GM18858 (cell line): ENCODE measurements at regions not wholly inside any gene's neighbourhood (a gene's known extent, or its start where the extent isn't known, plus 50 kb on each side); places are given as distances from the start of the nearest gene placed in this dataset.
"Not testable (repeated sequence)": the region's sequence is repeated elsewhere in the genome, so short reads cannot be mapped to it uniquely, and the experiment has no call there.

ENCODE experiments used
- ATAC-seq: cut with Tn5 transposase; IDR thresholded peaks from one replicate; pipeline ENCODE4 v1.9.1; 2021; ENCODE audit not compliant: unreplicated experiment

DNA sequence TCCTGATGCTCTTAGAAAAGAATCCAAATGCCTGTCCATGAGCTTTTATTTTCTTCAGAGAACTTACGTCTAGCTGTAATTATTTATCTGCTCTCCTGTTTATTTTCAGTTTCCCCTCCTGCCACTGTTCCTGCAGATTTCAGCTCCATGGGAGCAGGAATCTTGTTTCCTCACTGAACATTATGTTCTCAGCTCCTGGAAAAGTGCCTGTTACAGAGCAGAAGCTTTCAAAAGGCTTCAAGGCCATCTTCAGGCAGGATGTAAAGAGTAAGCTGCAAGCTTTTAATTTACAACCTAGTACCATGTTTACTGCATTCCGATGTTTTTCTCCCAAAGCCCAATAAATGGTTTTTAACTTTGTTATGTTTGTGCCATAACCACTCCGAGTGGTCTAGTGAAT, 98.4 kb upstream of the BTG1 start:
- ATAC-seq, result no peak

DNA sequence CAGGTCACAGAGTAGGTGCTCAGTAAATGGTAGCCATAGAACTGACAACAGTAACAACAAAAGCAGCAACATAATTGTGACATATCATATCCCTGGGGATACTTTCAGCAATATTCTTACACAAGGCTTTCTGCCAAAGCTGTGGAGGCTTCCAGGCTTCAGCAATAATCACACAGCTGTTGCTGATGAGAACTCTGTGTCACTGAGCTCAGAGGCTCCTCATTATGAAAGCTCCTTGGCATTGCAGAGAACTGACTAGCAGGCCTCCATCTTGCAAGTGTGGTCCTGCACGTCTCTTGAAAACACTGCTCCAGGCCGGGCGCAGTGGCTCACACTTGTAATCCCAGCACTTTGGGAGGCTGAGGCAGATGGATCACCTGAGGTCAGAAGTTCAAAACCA, 97.3 kb upstream of the BTG1 start:
- no peak for ATAC-seq

DNA sequence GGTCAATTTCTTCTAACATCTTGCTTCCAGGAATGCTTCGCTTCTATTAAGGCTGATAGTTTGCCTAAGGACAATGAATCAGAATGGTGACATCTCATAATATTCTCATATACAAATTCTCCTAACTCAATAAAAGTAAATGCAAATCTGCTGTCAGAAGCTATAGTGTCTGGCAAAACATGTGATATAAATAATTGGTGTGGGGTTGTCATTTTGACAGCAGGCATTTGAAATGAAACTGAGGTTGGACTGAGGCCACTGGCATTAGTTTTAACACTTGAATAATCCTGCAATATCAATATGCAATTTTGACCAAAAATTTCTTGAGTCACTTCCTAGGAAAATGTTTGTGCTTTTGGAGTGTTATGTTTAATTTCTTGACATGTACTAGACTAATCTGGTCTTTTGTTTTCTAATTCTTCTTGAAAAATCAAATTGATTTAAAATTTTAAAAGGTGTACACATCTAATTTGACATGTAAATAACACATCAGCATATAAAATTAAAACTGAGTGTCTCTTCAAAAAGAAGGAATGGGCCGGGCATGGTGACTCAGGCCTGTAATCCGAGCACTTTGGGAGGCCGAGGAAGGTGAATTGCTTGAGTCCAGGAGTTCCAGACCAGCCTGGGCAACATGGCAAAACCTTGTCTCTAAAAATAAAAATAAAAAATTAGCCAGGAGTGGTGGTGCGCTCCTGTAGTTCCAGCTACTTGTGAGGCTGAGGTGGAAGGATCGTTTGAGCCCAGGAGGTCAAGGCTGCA, 92.3 kb upstream of the BTG1 start:
- no peak for ATAC-seq

DNA sequence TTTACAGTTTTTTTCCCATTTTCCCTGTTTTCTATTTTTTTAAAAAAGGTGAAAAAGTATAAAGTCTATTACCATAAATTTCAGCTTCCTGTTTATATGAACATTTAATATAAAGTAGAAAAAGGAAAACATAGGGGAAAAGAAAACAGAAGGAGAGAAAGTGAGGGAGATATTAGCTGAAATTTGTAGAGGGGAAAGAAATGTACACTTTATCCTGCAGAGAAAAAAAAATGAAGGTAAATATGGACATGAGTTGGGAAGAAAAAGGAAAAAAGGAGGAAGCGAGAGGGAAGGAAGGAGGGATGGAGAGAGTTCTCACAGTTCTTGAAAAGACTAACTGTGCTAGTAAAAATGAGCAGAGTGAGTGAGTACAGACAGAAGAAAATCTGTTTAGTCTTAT, 91.6 kb upstream of the BTG1 start:
- ATAC-seq, result no peak

DNA sequence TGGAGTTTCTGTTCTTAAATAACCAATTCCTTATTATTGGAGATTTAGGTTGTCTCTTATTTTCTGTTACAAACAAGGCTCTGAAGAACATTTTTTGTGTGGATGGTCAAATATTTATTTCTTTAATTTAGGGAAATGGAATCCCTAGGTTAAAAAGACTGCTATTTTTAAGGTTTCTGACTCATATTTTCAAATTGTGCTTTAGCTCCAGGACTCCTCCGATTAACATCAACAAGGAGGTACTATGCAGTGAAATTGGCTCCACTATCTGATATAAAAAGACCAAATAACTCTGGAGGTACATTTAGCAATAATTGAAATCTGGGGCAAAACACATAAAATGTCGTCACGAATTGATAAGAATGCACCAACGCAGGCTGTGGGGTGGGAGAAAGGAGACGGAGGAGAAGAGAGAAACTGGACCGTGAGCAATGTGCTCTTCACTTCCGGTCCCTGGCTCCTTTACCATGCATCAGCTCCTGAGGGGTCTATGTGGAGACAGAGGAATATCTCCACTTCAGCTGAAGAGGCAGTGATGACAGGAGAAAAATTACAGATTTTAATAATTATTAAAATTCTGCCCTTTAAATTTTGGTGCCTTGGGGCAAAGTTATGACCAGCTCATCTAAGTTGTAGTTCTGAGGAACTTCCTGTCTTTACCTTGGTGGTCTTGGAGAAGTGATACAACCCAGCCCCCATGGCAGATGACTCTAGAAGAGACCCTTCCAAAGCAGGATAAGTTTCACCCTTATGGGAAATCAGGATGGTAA, 90.2 kb upstream of the BTG1 start:
- ATAC-seq, result no peak

DNA sequence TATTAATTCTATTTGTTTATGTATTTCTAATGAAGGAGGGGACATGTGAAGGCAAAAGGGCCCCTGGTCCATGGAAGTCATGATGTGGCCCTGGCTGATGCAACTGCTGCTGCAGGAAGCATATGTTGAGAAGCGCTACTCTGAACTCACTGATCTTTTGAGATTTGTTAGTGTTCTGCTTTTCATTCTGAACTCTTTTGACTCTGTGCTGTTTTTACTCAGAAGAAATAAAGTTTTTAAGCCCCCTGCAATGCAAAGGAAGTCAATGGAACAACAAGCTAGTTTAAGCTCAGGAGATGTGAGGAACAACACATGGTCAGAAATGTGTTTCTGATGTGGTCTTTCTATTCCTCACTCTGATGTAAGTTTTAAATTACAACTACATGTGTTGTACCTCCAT, 88.9 kb upstream of the BTG1 start:
- ATAC-seq, result no peak

DNA sequence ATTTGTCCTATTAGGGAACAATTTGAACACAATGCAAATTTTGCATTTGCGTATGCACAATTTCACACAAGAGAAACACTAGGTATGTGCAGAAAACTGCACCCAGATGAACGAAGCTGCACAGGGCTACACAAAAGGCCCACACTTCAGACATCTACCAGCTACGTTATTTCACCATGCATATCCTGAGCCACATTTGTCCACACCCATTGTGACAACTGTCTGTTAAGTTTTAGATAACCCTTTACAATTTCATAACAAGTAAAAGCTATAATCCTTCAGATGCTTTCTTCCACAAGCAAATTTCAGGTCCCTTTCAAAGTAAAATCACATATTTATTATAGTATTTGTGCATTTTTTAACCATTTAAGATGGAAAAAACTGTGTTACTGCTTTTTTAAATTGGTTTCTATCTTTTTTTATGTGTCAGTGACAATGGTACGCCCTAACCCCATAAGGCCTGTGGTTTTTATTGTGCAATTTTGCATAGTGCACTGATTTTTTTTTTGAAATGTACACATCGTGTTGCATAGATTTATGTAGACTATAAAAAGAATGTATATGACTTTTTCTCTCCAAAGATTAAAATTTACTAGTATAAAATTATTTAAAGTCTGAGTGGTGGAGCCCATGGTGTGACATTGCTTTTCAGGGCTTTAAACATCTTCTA, 87.8 kb upstream of the BTG1 start:
- ATAC-seq, result no peak

DNA sequence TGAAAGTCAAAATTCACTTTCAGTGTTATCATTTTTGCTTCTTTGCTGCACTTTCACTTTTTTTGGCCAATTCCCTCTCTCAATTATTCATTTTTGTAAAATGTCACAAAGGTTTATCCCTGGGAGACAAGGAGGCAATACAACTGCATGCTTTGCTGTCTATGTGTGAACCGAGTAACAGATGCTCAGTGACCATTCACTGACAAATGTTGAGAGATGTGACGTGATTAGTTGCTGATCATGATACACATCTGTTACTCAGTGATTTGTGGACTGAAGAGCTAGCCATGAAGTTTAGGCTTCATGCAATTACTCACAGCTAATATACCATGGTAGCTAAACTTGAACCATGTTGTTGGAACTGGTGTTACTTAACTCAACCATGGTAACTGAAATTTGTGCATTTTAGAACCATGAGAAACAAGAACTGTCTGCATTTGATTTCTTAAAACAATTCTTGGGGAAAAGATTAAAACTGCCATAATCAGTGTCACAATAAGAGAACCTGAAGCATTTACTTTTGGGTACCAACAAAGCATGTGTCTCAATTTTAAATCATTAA, 86.8 kb upstream of the BTG1 start:
- not testable (repeated sequence) for ATAC-seq

DNA sequence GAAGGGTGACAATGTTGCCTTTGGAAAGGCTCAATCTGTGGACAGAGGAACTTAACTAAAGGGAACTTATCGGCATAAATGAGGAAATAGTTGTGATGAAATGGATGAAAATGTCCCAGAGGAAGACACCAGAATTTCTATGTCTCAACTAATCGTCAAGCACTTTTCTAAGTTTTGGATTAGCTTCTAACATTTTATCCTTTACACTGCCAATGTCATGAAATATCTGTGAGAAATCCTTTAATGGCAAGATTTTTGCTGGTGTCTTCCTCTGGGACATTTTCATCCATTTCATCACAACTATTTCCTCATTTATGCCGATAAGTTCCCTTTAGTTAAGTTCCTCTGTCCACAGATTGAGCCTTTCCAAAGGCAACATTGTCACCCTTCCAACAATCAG, 86.3 kb upstream of the BTG1 start:
- not testable (repeated sequence) for ATAC-seq

DNA sequence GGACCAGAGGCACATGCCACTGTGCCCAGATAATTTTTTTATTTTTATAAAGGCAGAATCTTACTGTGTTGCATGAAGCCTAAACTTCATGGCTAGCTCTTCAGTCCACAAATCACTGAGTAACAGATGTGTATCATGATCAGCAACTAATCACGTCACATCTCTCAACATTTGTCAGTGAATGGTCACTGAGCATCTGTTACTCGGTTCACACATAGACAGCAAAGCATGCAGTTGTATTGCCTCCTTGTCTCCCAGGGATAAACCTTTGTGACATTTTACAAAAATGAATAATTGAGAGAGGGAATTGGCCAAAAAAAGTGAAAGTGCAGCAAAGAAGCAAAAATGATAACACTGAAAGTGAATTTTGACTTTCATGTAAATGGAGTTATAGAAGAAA, 85.9 kb upstream of the BTG1 start:
- ATAC-seq, result not testable (repeated sequence)

DNA sequence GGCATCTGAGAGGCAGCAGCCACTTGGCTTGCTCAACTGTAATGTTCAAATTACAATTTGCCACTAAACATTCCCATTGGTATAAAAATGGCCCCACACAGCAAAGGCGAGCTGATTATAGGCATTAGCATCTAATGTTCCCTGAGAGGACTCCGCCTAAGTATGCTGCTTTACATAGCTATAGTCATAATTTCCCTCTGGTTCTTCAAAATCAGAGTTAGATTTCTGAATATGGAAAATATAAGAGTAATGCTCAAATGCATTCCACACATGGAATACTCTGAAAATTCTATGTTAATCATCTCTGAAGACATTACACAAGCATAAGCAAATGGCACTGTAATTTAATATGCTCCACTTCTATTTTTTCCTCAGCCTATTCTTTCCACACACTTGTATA, 83.7 kb upstream of the BTG1 start:
- no peak for ATAC-seq

DNA sequence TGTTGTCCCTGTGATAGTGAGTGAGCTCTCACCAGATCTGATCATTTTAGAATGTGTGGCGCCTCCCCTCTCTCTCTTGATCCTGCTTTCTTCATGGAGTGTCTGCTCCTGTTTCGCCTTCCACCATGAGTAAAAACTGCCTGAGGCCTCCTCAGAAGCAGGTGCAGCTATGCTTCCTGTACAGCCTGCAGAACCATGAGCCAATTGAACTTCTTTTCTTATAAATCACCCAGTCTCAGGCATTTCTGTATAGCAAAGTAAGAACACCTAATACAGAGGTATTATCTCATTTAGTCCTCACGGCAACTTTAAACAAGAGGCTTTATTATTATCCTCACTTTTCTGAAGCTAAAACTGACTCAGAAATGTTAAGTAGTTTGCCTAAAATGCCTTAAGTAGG, 81.3 kb upstream of the BTG1 start:
- no peak for ATAC-seq

DNA sequence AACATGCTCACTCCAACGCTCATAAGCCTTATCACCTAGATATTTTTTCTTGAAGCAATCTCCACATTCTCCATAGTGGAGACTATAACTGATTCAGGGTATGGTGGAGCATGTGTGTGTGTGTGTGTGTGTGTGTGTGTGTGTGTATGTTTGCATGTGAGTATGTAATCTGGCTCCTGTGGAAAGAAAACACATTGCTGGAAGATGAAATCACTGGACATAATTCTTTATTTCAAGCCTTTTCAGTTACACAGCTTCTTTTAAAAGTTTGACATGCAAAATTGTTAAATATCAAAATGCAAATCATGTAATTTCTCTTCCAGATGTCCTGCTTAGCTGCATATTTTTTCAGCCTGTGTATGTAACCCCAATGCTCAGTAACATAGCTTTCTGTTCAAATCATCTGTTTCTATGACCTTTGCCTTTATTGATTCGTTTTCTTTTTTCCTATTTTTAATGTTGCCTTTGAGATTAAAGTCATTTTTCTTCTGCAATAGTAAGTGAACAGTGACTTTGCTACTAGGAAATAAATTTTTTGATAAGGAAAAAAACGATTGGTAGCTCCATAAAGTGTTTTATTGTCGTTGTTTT, 80.5 kb upstream of the BTG1 start:
- ATAC-seq, result no peak

DNA sequence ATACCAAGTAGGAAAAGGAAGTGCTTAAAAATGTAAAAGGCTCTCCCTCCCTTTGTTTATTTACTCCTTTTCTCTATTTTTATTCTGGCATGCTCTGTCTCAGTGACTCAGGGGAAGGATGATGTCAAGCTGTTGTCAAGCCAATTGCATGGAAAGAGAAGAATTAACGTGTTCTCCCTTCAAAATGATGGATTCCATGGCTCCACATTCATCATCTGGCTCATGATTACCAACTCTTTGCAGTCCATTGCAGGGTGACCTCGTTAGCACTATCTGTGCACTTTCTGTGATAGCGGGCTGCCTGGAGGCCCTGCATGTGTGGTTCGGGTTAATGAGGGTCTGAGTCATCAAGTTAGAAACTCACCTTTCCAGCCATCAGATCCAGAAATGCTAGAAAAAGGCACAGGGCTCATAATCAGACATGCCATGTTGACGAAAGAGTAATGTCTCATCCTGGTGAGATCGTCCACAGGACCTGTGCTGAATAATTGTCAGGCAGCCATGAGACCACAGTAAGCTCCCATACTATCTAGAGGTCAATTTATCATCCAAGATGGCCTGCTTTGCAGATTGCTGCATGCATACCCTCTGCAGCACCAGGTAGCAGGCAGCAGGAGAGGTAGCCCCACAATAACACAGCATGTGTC, 79.2 kb upstream of the BTG1 start:
- ATAC-seq, result no peak

DNA sequence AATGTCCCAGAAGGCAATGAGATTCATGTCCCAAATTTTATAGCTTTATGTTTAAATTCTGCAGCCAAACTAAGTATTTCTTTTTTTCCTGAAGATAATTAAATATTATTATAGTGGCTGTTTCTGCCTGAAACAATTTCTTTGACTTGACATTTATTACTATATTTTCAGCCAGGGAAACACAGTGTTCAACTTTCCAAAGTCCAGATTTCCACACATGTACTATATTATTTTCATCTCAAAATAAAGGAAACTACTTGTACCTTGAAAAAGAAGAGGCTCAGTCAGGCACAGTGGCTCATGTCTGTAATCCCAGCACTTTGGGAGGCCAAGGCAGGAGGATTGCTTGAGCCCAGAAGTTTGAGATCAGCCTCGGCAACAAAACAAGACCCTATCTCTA, 77.8 kb upstream of the BTG1 start:
- no peak for ATAC-seq

DNA sequence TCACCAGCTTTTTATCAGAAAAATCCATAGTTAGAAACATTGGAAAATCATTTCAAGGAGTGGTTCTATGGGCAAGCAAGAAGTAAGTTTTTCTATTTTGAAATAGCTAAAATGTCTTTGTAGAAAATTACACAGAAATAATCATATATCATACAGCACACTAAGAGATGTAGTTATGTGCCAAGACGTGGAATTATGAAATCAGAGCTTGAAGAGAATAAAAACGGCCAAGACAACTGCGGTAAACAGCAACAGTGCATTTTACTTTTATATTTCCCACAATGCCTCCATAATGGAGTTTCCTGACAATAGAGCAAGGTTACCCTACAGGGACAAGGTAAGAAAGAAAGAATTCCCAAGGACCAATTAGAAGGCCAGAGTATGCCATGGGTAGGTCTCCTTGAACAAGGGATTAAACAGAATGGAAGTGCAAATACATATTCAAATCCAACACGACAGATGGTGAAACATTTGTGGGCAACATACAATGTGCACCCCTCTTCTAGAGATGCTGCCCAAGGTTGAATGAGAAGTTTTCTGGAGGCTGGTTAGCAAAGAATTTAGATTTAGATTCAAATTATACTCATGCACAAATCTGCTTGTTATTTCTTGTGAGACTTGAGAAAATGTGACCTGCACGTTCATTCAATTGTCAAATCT, 76.1 kb upstream of the BTG1 start:
- no peak for ATAC-seq

DNA sequence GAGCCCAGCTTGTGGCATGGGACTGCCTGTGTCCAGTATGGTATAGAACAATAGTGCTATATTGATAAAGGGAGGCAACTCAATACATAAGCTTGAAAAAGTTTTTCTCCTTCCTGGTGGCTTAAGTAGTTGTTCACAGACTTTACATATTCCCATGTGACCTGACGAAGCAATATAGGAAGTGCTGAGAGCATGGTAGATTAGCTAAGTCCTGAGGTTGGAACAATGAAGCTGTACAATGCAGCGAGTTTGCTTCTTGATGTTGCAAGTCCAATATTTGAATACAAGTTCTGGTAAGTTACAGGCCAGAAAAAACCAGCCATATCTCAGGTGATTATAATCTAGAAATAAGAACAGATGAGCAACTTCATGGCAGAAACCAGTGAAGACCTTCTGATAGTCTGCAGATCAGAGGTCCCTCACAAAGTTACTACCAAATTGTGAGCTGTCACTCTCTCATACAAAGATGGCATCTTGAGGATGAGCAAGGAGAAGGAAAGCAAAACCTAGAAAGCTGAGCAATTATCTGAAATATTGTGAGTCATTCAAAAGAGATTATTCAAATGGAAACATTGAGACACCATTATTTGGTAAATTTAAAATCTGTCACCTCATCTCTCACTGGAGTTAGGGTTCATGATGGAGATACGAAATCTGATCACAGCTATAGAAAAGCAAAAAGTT, 72.9 kb upstream of the BTG1 start:
- ATAC-seq, result peak; percentile 84

DNA sequence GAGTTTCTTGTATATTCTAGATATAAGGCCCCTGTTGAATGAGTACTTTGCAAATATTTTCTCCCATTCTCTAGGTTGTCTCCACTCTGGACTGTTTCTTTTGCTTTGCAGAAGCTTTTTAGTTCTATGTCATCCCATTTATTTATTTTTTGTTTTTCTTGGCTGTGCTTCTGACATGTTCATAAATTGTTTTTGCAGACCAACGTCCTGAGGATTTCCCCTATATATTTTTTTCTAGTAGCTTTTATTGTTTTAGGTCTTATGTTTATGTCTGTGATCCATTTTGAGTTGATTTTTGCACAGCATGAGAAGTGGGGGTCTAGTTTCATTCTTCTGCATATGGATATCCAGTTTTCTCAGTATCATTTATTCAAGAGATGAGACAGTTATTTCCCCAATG, 70.4 kb upstream of the BTG1 start:
- no peak for ATAC-seq

DNA sequence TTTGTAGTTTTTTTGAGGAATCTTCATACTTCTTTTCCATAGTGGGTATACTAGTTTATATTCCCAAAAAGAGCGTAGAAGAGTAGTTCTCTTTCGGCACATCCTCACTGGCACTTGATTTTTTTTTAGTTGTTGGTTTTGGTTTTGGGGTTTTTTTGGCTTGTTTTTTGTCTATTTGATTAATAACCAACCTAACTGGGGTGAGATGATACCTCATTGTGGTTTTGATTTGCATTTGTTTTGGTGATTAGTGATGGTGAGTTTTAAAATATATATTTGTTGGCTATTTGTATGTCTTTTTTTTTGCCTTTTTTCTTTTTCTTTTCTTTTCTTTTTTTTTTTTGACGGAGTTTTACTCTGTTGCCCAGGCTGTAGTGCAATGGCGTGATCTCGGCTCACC, 69.7 kb upstream of the BTG1 start:
- no peak for ATAC-seq

DNA sequence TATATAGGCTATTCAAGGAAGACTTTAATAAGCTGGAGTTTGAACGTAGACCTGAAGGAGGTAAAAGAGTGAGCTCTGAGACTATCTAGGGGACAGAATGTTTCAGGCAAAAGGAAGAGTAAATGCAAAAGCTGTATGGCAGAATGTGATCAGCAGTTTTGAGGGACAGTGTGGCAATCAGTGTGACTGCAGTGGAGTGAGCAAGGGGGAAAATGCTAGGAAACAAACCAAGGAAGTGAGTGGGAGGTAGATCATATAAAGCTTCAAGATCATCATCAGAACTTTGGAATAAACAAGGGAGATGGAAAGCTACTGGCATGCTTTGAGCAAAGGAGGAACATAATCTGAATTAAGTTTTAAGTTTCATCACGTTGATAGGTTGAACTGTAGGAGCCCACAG, 67.5 kb upstream of the BTG1 start:
- no peak for ATAC-seq
